Calu3 (cell line): ENCODE measurements at regions not wholly inside any gene's neighbourhood (a gene's known extent, or its start where the extent isn't known, plus 50 kb on each side); places are given as distances from the start of the nearest gene placed in this dataset.

Experiments
- BruUV-seq: library from RNA; stranded (reverse); fragments of 400-500 nt; replicated peaks from 2 replicates; lab custom pipeline; 2021; lab: Mats Ljungman, UMichigan
- CTCF ChIA-PET: fragments of 300-600 bp; sonication (Branson Sonifier 250); formaldehyde crosslinking; loops from one replicate; lab custom pipeline; 2022; ENCODE audit warnings: antibody characterized with exemption; lab: Charles Lee
- DNase-seq: peaks from one replicate; pipeline ENCODE4 v3.0.0; 2022
- H3K27ac Mint-ChIP-seq: one replicate; pipeline ENCODE4 v1.8.0; 2022; ENCODE audit warnings: mixed read lengths; ENCODE audit not compliant: unreplicated experiment
- H3K27me3 Mint-ChIP-seq: one replicate; pipeline ENCODE4 v1.8.0; 2022; ENCODE audit warnings: mixed read lengths; ENCODE audit not compliant: unreplicated experiment
- H3K36me3 Mint-ChIP-seq: one replicate; pipeline ENCODE4 v1.8.0; 2022; ENCODE audit warnings: mild to moderate bottlenecking, moderate library complexity, mixed read lengths; ENCODE audit not compliant: insufficient read depth, unreplicated experiment
- H3K4me1 Mint-ChIP-seq: one replicate; pipeline ENCODE4 v1.8.0; 2022; ENCODE audit warnings: mild to moderate bottlenecking, low read depth, mixed read lengths; ENCODE audit not compliant: unreplicated experiment
- H3K4me3 Mint-ChIP-seq: one replicate; pipeline ENCODE4 v1.8.0; 2022; ENCODE audit warnings: mild to moderate bottlenecking, low read depth, moderate library complexity, mixed read lengths; ENCODE audit not compliant: unreplicated experiment
- H3K9me3 Mint-ChIP-seq: one replicate; pipeline ENCODE4 v1.8.0; 2022; ENCODE audit warnings: low read depth, mixed read lengths; ENCODE audit not compliant: unreplicated experiment
- intact Hi-C: fragments of 100-400 bp; cut with micrococcal nuclease; formaldehyde crosslinking; loops from one replicate; pipeline ENCODE4 v1.10.0; 2022; ENCODE audit not compliant: unreplicated experiment
- TF ChIP-seq, protein P1 (sequence below): fragments of 200-600 bp; IDR thresholded peaks from one replicate; pipeline ENCODE4 v1.8.0; 2022; ENCODE audit warnings: antibody characterized with exemption; ENCODE audit not compliant: unreplicated experiment

DNA sequence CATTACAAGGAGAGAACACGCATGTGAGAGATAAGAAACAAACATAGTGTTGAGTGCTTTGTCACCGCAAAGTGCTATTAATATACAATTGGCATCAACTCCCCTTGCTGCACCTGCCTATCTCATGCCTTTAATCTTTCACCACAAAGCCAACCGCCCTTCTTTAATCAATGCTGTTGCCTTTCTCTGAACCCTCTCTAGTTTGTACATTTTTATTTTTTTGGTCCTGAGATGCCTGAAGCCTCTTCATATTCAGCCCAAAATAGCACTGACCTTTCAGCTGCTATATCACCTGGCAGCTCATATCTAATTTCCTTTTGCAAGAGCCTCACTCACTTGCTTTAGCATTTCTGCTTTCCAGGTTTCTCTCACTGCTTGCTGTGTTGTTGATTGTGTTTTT, 504.7 kb downstream of the NUF2 start:
- Mint-ChIP-seq H3K36me3 (no peaks in the 10 kb centered on the region), H3K9me3 (no peaks in the 10 kb centered on the region), H3K27me3 (no peaks in the 10 kb centered on the region), H3K4me3 (no peak overlapping the region), H3K4me1 (no peaks in the 10 kb centered on the region), H3K27ac (no peak overlapping the region)
- no peak for DNase-seq
- intact Hi-C loops, result loop anchor here (10.0 kb wide), 2 partner anchors 788 to 958 kb away; no protein-coding TSS in a partner anchor
- TF ChIP-seq, protein P1, sequence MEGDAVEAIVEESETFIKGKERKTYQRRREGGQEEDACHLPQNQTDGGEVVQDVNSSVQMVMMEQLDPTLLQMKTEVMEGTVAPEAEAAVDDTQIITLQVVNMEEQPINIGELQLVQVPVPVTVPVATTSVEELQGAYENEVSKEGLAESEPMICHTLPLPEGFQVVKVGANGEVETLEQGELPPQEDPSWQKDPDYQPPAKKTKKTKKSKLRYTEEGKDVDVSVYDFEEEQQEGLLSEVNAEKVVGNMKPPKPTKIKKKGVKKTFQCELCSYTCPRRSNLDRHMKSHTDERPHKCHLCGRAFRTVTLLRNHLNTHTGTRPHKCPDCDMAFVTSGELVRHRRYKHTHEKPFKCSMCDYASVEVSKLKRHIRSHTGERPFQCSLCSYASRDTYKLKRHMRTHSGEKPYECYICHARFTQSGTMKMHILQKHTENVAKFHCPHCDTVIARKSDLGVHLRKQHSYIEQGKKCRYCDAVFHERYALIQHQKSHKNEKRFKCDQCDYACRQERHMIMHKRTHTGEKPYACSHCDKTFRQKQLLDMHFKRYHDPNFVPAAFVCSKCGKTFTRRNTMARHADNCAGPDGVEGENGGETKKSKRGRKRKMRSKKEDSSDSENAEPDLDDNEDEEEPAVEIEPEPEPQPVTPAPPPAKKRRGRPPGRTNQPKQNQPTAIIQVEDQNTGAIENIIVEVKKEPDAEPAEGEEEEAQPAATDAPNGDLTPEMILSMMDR, result no peak
- no TSS peak for BruUV-seq
- CTCF ChIA-PET, result no interaction called here

DNA sequence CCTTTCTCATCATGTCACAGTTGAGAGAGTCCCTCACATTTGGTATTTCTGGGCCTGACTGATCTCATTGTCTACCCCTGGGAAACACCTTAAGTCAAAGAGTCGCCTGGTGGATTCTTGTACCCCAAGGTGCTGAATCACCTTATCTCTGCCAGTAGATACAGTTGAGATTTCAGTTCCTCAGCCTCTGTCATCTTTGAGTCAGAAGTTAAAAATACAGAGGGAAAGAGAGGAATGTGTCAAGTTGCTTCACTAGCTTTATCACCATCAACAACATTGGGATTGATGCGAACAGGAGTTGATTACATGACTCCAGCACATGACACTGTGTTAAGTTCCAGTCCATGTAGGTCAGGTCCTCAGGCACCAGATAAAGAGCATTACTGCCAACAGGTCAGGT, 513.0 kb downstream of the NUF2 start:
- intact Hi-C loops, result no loop called here
- BruUV-seq, result no TSS peak
- Mint-ChIP-seq H3K36me3 (no peaks in the 10 kb centered on the region), H3K27ac (no peak overlapping the region), H3K27me3 (no peaks in the 10 kb centered on the region), H3K9me3 (no peaks in the 10 kb centered on the region), H3K4me1 (no peaks in the 10 kb centered on the region), H3K4me3 (no peak overlapping the region)
- no peak for DNase-seq
- TF ChIP-seq, protein P1, result no peak
- CTCF ChIA-PET, result no interaction called here

DNA sequence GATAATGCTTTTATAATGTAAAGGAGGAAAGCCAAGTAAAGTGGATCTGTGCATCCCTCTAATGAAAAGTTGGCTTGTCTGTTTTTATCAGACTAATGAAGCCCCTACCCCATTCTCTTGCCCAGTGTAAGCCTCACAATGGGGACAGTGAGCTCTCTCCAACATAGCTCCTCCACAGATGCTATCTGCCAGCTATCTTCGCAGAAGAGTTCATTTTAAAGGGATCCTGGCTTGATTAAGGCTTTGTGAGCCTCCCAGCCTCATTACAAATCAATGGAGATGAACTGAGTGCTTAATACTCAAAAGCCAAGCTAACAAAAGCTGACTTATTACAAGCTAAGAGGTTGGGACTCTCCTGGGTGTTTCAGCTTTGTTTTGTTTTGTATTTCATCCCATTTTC, 514.7 kb downstream of the NUF2 start:
- TF ChIP-seq, protein P1, result no peak
- Mint-ChIP-seq H3K4me3 (no peak overlapping the region), H3K9me3 (no peaks in the 10 kb centered on the region), H3K4me1 (peaks cover under 1% of the 10 kb centered on the region), H3K36me3 (no peaks in the 10 kb centered on the region), H3K27ac (no peak overlapping the region), H3K27me3 (no peaks in the 10 kb centered on the region)
- no TSS peak for BruUV-seq
- intact Hi-C loops, result no loop called here
- no peak for DNase-seq
- CTCF ChIA-PET, result no interaction called here

DNA sequence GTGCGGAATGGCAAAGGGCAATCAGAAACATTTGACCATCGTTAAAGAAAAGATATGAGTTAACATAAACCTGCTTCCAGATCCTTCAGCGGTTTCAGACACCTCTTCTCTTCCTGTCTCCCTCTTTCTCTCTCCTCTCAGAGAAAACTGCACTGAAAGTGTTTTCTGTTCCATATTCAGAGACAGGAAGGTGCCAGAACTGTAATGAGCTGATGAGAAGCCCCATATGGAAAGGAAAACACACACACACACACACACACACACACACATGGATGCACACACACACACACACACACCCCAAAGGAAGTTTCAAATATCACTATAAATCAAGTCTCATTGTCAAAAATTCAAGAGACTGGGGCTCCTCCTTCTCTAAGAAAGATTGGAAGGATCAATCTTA, 515.5 kb downstream of the NUF2 start:
- Mint-ChIP-seq H3K27me3 (no peaks in the 10 kb centered on the region), H3K27ac (no peak overlapping the region), H3K4me3 (no peak overlapping the region), H3K4me1 (peaks cover 8% of the 10 kb centered on the region), H3K36me3 (no peaks in the 10 kb centered on the region), H3K9me3 (no peaks in the 10 kb centered on the region)
- intact Hi-C loops, result no loop called here
- CTCF ChIA-PET, result no interaction called here
- TF ChIP-seq, protein P1, result no peak
- BruUV-seq, result no TSS peak
- no peak for DNase-seq
